Hepatocyte (in vitro differentiated cells): ENCODE measurements at regions not wholly inside any gene's neighbourhood (a gene's known extent, or its start where the extent isn't known, plus 50 kb on each side); places are given as distances from the start of the nearest gene placed in this dataset.

Experiments used
- DNase-seq: peaks from one replicate; pipeline ENCODE4 v3.0.0-alpha.2; 2016; ENCODE audit warnings: low spot score
- H2AFZ ChIP-seq: fragments of 200-600 bp; sonication (generic); 2 replicates; pipeline ENCODE4 v1.6.0; 2016; ENCODE audit warnings: antibody characterized with exemption, mild to moderate bottlenecking
- H3K27ac ChIP-seq: fragments of 200-600 bp; sonication (generic); 2 replicates; pipeline ENCODE4 v1.5.1; 2016; ENCODE audit warnings: mild to moderate bottlenecking
- H3K27me3 ChIP-seq: fragments of 200-600 bp; sonication (generic); 2 replicates; pipeline ENCODE4 v1.6.1; 2016
- H3K36me3 ChIP-seq: fragments of 200-600 bp; sonication (generic); replicated peaks from 2 replicates; pipeline ENCODE4 v1.5.1; 2016; ENCODE audit warnings: low read depth; ENCODE audit not compliant: insufficient read depth
- H3K4me1 ChIP-seq: fragments of 200-600 bp; sonication (generic); 2 replicates; pipeline ENCODE4 v1.5.1; 2016; ENCODE audit warnings: mild to moderate bottlenecking, moderate library complexity; ENCODE audit not compliant: insufficient read depth
- H3K4me2 ChIP-seq: fragments of 200-600 bp; sonication (generic); 2 replicates; pipeline ENCODE4 v1.6.0; 2016
- H3K4me3 ChIP-seq: fragments of 200-600 bp; sonication (generic); 2 replicates; pipeline ENCODE4 v1.5.1; 2016; ENCODE audit warnings: mild to moderate bottlenecking
- H3K79me2 ChIP-seq: fragments of 200-600 bp; sonication (generic); 2 replicates; pipeline ENCODE4 v1.6.0; 2017; ENCODE audit warnings: mild to moderate bottlenecking
- H3K9me2 ChIP-seq: fragments of 200-600 bp; sonication (generic); replicated peaks from 2 replicates; pipeline ENCODE4 v1.6.0; 2017; ENCODE audit warnings: mild to moderate bottlenecking; ENCODE audit not compliant: insufficient read depth
- H3K9me3 ChIP-seq: fragments of 200-600 bp; sonication (generic); 2 replicates; pipeline ENCODE4 v1.5.1; 2016; ENCODE audit warnings: low read depth, mild to moderate bottlenecking
- H4K20me1 ChIP-seq: fragments of 200-600 bp; sonication (generic); 2 replicates; pipeline ENCODE4 v1.6.0; 2016; ENCODE audit warnings: mild to moderate bottlenecking; ENCODE audit not compliant: insufficient read depth, poor library complexity, severe bottlenecking
- EZH2 ChIP-seq: fragments of 200-600 bp; sonication (generic); IDR thresholded peaks from 2 replicates; pipeline ENCODE4 v1.6.1; 2016; ENCODE audit warnings: antibody characterized with exemption, mild to moderate bottlenecking, borderline replicate concordance
- EZH2phosphoT487 ChIP-seq: fragments of 200-600 bp; sonication (generic); IDR thresholded peaks from one replicate; pipeline ENCODE4 v1.6.1; 2018; ENCODE audit warnings: antibody characterized with exemption, mild to moderate bottlenecking, low read depth, moderate library complexity; ENCODE audit not compliant: unreplicated experiment, severe bottlenecking
- WGBS: methylation state at CpG from one replicate; pipeline ENCODE4 v1.1.6; 2016; ENCODE audit warnings: low lambda C conversion rate; ENCODE audit errors: missing lambda C conversion rate; 5-methylcytosine and 5-hydroxymethylcytosine counted together
- TF ChIP-seq, protein P1 (sequence below): fragments of 200-600 bp; sonication (generic); IDR thresholded peaks from 2 replicates; pipeline ENCODE4 v1.5.1; 2016; ENCODE audit warnings: antibody characterized with exemption, mild to moderate bottlenecking; ENCODE audit not compliant: poor library complexity

- Histone ChIP-seq H3K4me1 (peaks cover 19% of the 10 kb centered on the region), H4K20me1 (no peaks in the 10 kb centered on the region), H3K9me2 (no peaks in the 10 kb centered on the region), H3K27me3 (no peaks in the 10 kb centered on the region), H3K27ac (no peak overlapping the region), H2AFZ (no peak overlapping the region), H3K79me2 (no peaks in the 10 kb centered on the region), H3K4me3 (no peak overlapping the region), H3K4me2 (no peak overlapping the region), H3K9me3 (no peaks in the 10 kb centered on the region), H3K36me3 (no peaks in the 10 kb centered on the region)
- no peak for DNase-seq
- TF ChIP-seq, protein P1, sequence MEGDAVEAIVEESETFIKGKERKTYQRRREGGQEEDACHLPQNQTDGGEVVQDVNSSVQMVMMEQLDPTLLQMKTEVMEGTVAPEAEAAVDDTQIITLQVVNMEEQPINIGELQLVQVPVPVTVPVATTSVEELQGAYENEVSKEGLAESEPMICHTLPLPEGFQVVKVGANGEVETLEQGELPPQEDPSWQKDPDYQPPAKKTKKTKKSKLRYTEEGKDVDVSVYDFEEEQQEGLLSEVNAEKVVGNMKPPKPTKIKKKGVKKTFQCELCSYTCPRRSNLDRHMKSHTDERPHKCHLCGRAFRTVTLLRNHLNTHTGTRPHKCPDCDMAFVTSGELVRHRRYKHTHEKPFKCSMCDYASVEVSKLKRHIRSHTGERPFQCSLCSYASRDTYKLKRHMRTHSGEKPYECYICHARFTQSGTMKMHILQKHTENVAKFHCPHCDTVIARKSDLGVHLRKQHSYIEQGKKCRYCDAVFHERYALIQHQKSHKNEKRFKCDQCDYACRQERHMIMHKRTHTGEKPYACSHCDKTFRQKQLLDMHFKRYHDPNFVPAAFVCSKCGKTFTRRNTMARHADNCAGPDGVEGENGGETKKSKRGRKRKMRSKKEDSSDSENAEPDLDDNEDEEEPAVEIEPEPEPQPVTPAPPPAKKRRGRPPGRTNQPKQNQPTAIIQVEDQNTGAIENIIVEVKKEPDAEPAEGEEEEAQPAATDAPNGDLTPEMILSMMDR, result no peak
- TF ChIP-seq EZH2phosphoT487, result no peak
- no peak for TF ChIP-seq EZH2
- WGBS, result 83% methylated on average over 6 of the region's 6 CpGs
These were observed 61.9 kb upstream of the BARX2 start for GRCh38 chr11:129313541-129314297.

DNA sequence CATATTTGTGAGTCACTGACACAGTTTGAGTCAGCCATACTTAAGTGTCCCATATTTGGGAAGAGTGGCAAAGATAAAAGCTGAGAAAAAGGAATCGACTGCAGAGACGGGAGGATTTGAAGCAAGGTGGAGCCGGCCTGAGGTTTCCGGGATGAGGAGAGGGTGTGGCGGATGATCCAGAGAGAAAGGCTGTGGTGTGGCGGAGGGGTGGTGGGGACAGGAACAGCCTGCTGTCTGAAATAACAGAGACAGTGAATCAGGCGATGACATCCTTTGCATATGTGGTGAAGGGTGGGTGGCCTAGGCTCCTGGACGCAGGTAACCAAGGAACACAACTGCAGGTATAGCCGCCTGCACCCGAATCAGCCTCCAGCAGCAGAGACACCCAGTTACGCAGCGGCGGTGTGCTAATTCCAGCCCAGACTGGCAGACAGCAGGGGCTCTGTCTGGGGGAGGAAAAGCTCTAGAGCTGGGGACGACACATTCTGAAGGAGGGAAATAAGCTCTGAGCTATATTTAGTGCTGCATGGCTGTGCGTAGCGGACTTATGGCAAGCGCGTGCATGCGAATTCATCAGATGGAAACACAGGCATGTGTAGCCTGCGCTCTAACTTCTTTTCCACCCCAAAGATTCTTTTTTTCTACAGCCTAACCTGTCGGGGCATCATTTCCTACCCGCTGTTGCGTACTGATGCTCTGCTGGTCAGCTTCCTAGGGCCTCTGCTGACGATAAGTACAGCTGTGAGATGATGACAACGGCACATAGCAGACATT is 62.7 kb upstream of the BARX2 start:
- Histone ChIP-seq H3K4me3 (no peak overlapping the region), H3K9me3 (no peaks in the 10 kb centered on the region), H3K36me3 (no peaks in the 10 kb centered on the region), H3K79me2 (no peaks in the 10 kb centered on the region), H3K9me2 (no peaks in the 10 kb centered on the region), H2AFZ (no peak overlapping the region), H3K4me2 (no peak overlapping the region), H3K4me1 (peaks cover 13% of the 10 kb centered on the region), H3K27ac (no peak overlapping the region), H3K27me3 (no peaks in the 10 kb centered on the region), H4K20me1 (no peaks in the 10 kb centered on the region)
- no peak for DNase-seq
- 86% methylated on average over 25 of the region's 25 CpGs for WGBS
- TF ChIP-seq EZH2, result no peak
- no peak for TF ChIP-seq EZH2phosphoT487
- TF ChIP-seq, protein P1, result no peak

- H3K27me3 ChIP-seq, result no peaks in the 10 kb centered on the region
- no peak for DNase-seq
- 88% methylated on average over 8 of the region's 8 CpGs for WGBS
- TF ChIP-seq, protein P1, result no peak
- TF ChIP-seq EZH2 (no peak), EZH2phosphoT487 (no peak)
- H3K27ac ChIP-seq, result no peak overlapping the region
- H4K20me1 ChIP-seq, result no peaks in the 10 kb centered on the region
- no peaks in the 10 kb centered on the region for H3K4me1 ChIP-seq
- H3K9me3 ChIP-seq, result no peaks in the 10 kb centered on the region
- no peak overlapping the region for H3K4me3 ChIP-seq
- H2AFZ ChIP-seq, result no peak overlapping the region
- no peaks in the 10 kb centered on the region for H3K79me2 ChIP-seq
- H3K36me3 ChIP-seq, result no peaks in the 10 kb centered on the region
- no peak overlapping the region for H3K4me2 ChIP-seq
- no peaks in the 10 kb centered on the region for H3K9me2 ChIP-seq
These were observed 67.3 kb upstream of the BARX2 start for GRCh38 chr11:129308241-129308865.
